ENCODE measurements at regions not wholly inside any gene's neighbourhood (a gene's known extent, or its start where the extent isn't known, plus 50 kb on each side); places are given as distances from the start of the nearest gene placed in this dataset.

DNA sequence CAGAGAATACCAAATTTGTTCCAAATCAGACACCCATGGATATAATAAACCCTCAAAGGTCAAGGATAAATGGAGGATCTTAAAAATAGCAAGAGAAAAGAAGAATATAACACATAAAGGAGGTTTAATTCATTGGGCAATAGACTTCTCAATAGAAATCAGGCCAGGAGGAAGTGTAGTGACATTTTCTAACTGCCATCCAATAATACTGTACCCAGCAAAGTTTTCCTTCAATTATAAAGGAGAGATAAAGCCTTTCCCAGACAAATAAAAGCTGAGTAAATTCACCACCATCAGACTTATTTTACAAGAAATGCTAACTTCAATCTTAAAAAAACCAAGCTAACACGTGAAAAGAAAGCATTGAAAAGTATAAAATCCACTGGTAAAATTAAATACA is 121.6 kb downstream of the MSTN start:
- H3K36me3 ChIP-seq: no peaks in the 10 kb centered on the region
- no peaks in the 10 kb centered on the region for H3K4me1 ChIP-seq
- H3K9me3 ChIP-seq: peaks cover 8 to 59% (median 53%) of the 10 kb centered on the region in 8 donors
- H3K27ac ChIP-seq: no peak overlapping the region
- no peak for DNase-seq
- 76 to 94% (median 86%) methylated on average over 1 of the region's 1 CpG for WGBS, 5 donors
- H3K27me3 ChIP-seq (replicated peaks in 1 of 7): no peaks in the 10 kb centered on the region
- H3K4me3 ChIP-seq: no peak overlapping the region
- TF ChIP-seq POLR2A (IDR thresholded peaks at IDR 0.05): no peak
- TF ChIP-seq, protein P1, sequence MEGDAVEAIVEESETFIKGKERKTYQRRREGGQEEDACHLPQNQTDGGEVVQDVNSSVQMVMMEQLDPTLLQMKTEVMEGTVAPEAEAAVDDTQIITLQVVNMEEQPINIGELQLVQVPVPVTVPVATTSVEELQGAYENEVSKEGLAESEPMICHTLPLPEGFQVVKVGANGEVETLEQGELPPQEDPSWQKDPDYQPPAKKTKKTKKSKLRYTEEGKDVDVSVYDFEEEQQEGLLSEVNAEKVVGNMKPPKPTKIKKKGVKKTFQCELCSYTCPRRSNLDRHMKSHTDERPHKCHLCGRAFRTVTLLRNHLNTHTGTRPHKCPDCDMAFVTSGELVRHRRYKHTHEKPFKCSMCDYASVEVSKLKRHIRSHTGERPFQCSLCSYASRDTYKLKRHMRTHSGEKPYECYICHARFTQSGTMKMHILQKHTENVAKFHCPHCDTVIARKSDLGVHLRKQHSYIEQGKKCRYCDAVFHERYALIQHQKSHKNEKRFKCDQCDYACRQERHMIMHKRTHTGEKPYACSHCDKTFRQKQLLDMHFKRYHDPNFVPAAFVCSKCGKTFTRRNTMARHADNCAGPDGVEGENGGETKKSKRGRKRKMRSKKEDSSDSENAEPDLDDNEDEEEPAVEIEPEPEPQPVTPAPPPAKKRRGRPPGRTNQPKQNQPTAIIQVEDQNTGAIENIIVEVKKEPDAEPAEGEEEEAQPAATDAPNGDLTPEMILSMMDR (IDR thresholded peaks at IDR 0.05 in 8 of 11, conservative IDR thresholded peaks at IDR 0.05 in 3 of 11): no peak
- no peak for TF ChIP-seq POLR2AphosphoS5 (IDR thresholded peaks at IDR 0.05)
- intact Hi-C loops (cut with DNase I; ENCODE audit: low total_unique reads): no loop called here

DNA sequence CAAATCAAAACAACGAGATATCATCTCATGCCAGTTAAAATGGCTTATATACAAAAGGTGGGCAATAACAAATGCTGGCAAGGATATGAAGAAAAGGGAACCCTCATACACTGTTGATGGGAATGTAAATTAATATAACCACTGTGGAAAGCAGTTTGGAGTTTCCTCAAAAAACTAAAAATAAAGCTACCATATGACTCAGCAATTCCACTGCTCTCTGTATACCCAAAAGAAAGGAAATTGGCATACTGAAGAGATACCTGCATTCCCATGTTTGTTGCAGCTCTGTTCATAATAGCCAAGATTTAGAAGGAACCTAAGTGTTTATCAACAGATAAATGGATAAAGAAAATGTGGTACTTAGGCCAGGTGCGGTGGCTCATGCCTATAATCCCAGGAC is 124.8 kb downstream of the MSTN start:
- no peak overlapping the region for H3K27ac ChIP-seq

DNA sequence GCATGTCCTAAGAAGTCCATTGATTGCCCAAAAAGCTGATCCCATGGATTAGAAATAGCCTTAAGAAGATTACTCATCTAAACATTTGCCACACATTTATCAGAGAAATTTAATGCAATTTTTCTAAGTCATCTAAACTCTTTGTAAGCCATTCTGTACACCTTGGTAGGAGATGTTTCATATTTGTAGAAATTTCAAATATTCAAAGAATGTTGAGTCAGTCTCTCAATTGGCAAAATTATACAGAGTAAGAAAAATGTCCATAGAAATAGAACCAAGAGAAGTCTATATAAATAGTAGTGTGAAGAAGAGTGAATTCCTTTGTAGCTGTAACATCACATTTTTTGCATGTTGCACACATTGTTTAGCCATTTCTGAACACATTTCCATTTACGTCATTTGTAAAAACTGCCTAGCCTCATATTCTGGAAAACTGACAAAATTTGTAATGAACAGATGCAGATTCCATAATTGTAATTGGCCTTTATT is 128.6 kb downstream of the MSTN start:
- DNase-seq: no peak
- H3K9me3 ChIP-seq: peaks cover 0 to 6% (median 2%) of the 10 kb centered on the region in 8 donors
- no peaks in the 10 kb centered on the region for H3K36me3 ChIP-seq
- H3K27me3 ChIP-seq (replicated peaks in 1 of 7): no peaks in the 10 kb centered on the region
- intact Hi-C loops (cut with DNase I; ENCODE audit: low total_unique reads): no loop called here
- H3K4me3 ChIP-seq: no peak overlapping the region
- TF ChIP-seq POLR2A (IDR thresholded peaks at IDR 0.05): no peak
- TF ChIP-seq POLR2AphosphoS5 (IDR thresholded peaks at IDR 0.05): no peak
- TF ChIP-seq, protein P1 (IDR thresholded peaks at IDR 0.05 in 8 of 11, conservative IDR thresholded peaks at IDR 0.05 in 3 of 11): no peak
- H3K4me1 ChIP-seq: no peaks in the 10 kb centered on the region
- no peak overlapping the region for H3K27ac ChIP-seq
- WGBS, 5 donors: 92 to 98% (median 94%) methylated on average over 1 of the region's 1 CpG

More for the DNA sequence above, 124.8 kb downstream of the MSTN start:
- 87 to 100% (median 93%) methylated on average over 2 of the region's 2 CpGs for WGBS, 5 donors
- Histone ChIP-seq H3K9me3 (peaks cover 8 to 42% (median 38%) of the 10 kb centered on the region in 8 donors), H3K4me3 (no peak overlapping the region), H3K27me3 (replicated peaks in 1 of 7) (no peaks in the 10 kb centered on the region), H3K4me1 (no peaks in the 10 kb centered on the region), H3K36me3 (no peaks in the 10 kb centered on the region)
- intact Hi-C loops (cut with DNase I; ENCODE audit: low total_unique reads): no loop called here
- no peak for TF ChIP-seq POLR2AphosphoS5 (IDR thresholded peaks at IDR 0.05)
- TF ChIP-seq POLR2A (IDR thresholded peaks at IDR 0.05): no peak
- TF ChIP-seq, protein P1 (IDR thresholded peaks at IDR 0.05 in 8 of 11, conservative IDR thresholded peaks at IDR 0.05 in 3 of 11): no peak
- no peak for DNase-seq

DNA sequence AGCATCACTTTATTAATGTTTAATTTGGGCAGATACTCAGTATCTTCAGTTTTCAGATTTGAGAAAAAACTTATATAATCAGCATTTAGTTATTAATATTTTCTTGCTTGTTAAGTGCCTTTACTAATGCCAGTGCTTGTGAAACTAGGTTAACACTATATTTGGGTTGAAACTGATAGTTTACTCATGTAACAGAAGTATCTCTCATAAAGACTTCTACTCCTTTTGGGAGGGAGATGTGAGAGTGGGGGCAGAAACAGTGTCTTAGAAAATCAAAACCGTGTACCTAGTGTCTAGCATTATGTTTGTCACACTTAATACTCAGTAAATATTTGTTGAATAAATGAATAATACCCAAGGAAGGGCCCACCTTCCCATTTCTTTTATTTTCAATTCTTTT is 129.5 kb downstream of the MSTN start:
- H3K27ac ChIP-seq: no peak overlapping the region
- no peak for TF ChIP-seq POLR2AphosphoS5 (IDR thresholded peaks at IDR 0.05)
- TF ChIP-seq, protein P1 (IDR thresholded peaks at IDR 0.05 in 8 of 11, conservative IDR thresholded peaks at IDR 0.05 in 3 of 11): no peak
- no peak for TF ChIP-seq POLR2A (IDR thresholded peaks at IDR 0.05)
- H3K36me3 ChIP-seq: no peaks in the 10 kb centered on the region
- H3K4me1 ChIP-seq: no peaks in the 10 kb centered on the region
- no peaks in the 10 kb centered on the region for H3K27me3 ChIP-seq (replicated peaks in 1 of 7)
- no peak overlapping the region for H3K4me3 ChIP-seq
- no peak for DNase-seq
- intact Hi-C loops (cut with DNase I; ENCODE audit: low total_unique reads): no loop called here
- no peaks in the 10 kb centered on the region for H3K9me3 ChIP-seq
- 46 to 82% (median 64%) methylated on average over 1 of the region's 1 CpG for WGBS, 5 donors
